ENCODE measurements at regions not wholly inside any gene's neighbourhood (a gene's known extent, or its start where the extent isn't known, plus 50 kb on each side); places are given as distances from the start of the nearest gene placed in this dataset.

GRCh38 chr11:134511255-134511654 is 99.2 kb upstream of the B3GAT1 start:
- TF ChIP-seq CTCF (IDR thresholded peaks at IDR 0.05) (no peak), POLR2A (IDR thresholded peaks at IDR 0.05) (no peak), EP300 (IDR thresholded peaks at IDR 0.05) (no peak)
